ENCODE measurements at regions not wholly inside any gene's neighbourhood (a gene's known extent, or its start where the extent isn't known, plus 50 kb on each side); places are given as distances from the start of the nearest gene placed in this dataset.
"Not testable (repeated sequence)": the region's sequence is repeated elsewhere in the genome, so short reads cannot be mapped to it uniquely, and the experiment has no call there.

DNA sequence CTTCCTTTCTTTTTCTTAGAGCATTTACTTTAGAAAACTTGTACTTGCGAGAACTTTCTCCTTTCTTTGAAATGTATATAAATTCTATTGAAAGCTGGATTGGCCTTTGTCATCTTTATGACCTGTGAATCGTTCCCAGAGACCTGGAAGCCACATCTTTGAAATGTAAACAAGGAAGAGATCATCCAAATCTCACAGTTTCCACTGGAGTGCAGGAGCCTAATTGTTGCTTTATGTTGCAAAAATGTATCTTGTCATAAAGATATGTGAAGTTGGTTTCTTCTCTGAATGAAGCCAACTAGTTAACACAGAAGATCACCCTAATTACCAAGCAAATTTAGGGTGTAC lies 1101.8 kb downstream of the TAF11L14 start:
- TF ChIP-seq, protein P1, sequence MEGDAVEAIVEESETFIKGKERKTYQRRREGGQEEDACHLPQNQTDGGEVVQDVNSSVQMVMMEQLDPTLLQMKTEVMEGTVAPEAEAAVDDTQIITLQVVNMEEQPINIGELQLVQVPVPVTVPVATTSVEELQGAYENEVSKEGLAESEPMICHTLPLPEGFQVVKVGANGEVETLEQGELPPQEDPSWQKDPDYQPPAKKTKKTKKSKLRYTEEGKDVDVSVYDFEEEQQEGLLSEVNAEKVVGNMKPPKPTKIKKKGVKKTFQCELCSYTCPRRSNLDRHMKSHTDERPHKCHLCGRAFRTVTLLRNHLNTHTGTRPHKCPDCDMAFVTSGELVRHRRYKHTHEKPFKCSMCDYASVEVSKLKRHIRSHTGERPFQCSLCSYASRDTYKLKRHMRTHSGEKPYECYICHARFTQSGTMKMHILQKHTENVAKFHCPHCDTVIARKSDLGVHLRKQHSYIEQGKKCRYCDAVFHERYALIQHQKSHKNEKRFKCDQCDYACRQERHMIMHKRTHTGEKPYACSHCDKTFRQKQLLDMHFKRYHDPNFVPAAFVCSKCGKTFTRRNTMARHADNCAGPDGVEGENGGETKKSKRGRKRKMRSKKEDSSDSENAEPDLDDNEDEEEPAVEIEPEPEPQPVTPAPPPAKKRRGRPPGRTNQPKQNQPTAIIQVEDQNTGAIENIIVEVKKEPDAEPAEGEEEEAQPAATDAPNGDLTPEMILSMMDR (IDR thresholded peaks at IDR 0.05) = no peak
- Histone ChIP-seq H3K27me3 (replicated peaks; ENCODE audit: insufficient read depth) (no peaks in the 10 kb centered on the region), H3K9me3 (no peaks in the 10 kb centered on the region), H3K4me1 (ENCODE audit: control insufficient read depth in 1 of 2, low read depth in 2 of 2) (no peaks in the 10 kb centered on the region), H3K4me3 (no peak overlapping the region), H3K27ac (no peak overlapping the region), H3K36me3 (no peaks in the 10 kb centered on the region)
- DNase-seq (ENCODE audit: low spot score) (no peak), ATAC-seq (ENCODE audit: insufficient number of reproducible peaks, low FRiP score, low read depth) (no peak)

DNA sequence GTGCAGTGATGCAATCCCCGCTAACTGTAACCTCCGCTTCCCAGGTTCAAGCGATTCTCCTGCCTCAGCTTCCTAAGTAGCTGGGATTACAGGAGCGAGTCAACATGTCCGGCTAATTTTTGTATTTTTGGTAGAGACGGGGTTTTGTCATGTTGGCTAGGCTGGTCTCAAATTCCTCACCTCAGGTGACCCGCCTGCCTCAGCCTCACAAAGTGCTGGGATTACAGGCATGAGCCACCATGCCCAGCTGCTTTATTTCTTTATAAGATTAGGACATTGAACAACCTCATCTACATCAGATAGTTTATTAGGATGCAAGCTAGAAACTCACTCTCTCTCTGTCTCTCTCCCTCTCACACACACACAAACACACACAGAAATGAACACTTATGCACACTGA lies 1102.5 kb downstream of the TAF11L14 start:
- H3K27ac ChIP-seq; ATAC-seq (ENCODE audit: insufficient number of reproducible peaks, low FRiP score, low read depth): not testable (repeated sequence)

DNA sequence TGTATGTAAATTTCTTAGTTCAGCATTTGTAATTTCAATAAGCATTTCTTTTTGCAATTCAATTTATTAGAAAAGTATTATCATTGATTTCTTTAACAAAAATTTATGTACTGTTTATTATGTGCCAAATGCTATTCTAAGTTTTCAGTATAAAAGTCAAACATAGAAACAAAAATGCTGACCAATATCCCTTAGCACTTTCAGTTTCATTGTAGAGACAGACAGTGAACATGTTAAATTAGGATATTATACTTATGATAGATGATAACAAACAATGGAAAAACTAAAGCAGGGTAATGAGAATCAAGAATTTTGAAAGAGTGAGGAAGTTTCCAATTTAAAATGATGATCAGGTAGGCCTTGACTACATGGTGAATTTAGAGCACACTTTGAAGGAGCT lies 1106.0 kb downstream of the TAF11L14 start:
- Histone ChIP-seq H3K9me3 (no peaks in the 10 kb centered on the region), H3K4me1 (ENCODE audit: control insufficient read depth in 1 of 2, low read depth in 2 of 2) (no peaks in the 10 kb centered on the region), H3K36me3 (no peaks in the 10 kb centered on the region), H3K27me3 (replicated peaks; ENCODE audit: insufficient read depth) (no peaks in the 10 kb centered on the region), H3K4me3 (no peak overlapping the region), H3K27ac (no peak overlapping the region)
- TF ChIP-seq, protein P1 (IDR thresholded peaks at IDR 0.05) = no peak
- no peak for ATAC-seq (ENCODE audit: insufficient number of reproducible peaks, low FRiP score, low read depth)
- no peak for DNase-seq (ENCODE audit: low spot score)

More for the DNA sequence above, 1102.5 kb downstream of the TAF11L14 start:
- not testable (repeated sequence) for H3K9me3 ChIP-seq; H3K4me3 ChIP-seq; DNase-seq (ENCODE audit: low spot score); H3K4me1 ChIP-seq (ENCODE audit: control insufficient read depth in 1 of 2, low read depth in 2 of 2); H3K27me3 ChIP-seq (replicated peaks; ENCODE audit: insufficient read depth); H3K36me3 ChIP-seq

DNA sequence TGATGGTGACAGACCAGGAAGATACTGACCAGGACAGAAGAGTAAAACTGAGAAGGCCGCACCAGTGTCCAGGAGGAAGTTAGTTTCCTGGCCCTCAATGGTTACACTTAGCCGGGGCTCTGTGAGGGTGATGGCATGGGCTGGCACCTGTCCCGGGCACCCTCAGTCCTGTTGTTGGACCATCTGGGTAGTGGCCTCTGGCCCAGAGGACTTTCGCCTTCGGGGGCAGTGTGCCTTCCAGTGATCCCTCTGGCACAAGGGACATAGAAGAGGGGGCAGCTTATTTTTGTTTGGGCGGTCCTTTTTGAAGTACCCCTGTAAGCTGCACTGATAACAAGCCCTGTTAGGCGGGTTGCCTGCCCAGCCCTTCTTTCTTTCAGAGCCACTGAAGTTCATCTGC lies 1108.6 kb downstream of the TAF11L14 start:
- no peak for ATAC-seq (ENCODE audit: insufficient number of reproducible peaks, low FRiP score, low read depth)

DNA sequence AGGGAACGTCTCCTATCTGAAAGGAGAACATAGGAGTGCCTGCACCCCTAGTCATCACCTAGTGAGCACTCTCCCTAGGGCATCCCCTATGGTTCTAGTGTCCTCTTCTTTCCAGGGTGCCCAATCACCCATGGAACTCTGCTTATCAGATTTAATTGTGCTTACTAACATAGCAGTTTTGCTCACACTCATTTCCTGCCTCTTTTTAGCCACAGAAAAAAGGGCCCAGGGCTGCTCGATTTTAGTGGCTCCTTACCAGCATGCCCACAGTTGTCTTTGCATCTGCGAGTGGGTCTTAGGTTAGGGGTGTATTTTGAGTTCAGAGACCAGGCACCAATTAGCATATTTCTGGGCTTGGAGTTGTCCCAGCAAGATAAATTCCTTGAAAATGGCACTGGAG lies 1110.2 kb downstream of the TAF11L14 start:
- Histone ChIP-seq H3K36me3 (no peaks in the 10 kb centered on the region), H3K4me3 (no peak overlapping the region), H3K27ac (no peak overlapping the region), H3K4me1 (ENCODE audit: control insufficient read depth in 1 of 2, low read depth in 2 of 2) (no peaks in the 10 kb centered on the region), H3K9me3 (no peaks in the 10 kb centered on the region), H3K27me3 (replicated peaks; ENCODE audit: insufficient read depth) (no peaks in the 10 kb centered on the region)
- ATAC-seq (ENCODE audit: insufficient number of reproducible peaks, low FRiP score, low read depth) (no peak), DNase-seq (ENCODE audit: low spot score) (no peak)
- TF ChIP-seq, protein P1 (IDR thresholded peaks at IDR 0.05) = no peak

More for the DNA sequence above, 1108.6 kb downstream of the TAF11L14 start:
- Histone ChIP-seq H3K36me3 (no peaks in the 10 kb centered on the region), H3K4me1 (ENCODE audit: control insufficient read depth in 1 of 2, low read depth in 2 of 2) (no peaks in the 10 kb centered on the region), H3K4me3 (no peak overlapping the region), H3K27ac (no peak overlapping the region), H3K9me3 (no peaks in the 10 kb centered on the region), H3K27me3 (replicated peaks; ENCODE audit: insufficient read depth) (no peaks in the 10 kb centered on the region)
- DNase-seq (ENCODE audit: low spot score) = no peak
- TF ChIP-seq, protein P1 (IDR thresholded peaks at IDR 0.05) = no peak
